Bronchial epithelial cell (primary cell): ENCODE measurements at regions not wholly inside any gene's neighbourhood (a gene's known extent, or its start where the extent isn't known, plus 50 kb on each side); places are given as distances from the start of the nearest gene placed in this dataset.

Experiments
- DNase-seq: peaks from one replicate; pipeline ENCODE4 v3.0.0-alpha.2; 2010; ENCODE audit warnings: low read depth
- FAIRE-seq: peaks from 2 replicates; lab custom pipeline; 2011; peaks lifted over from hg19 to GRCh38; lab: Jason Lieb, UNC
- H3K27me3 ChIP-seq: 2 replicates; pipeline ENCODE4 v1.5.1; 2011; ENCODE audit warnings: low read length; ENCODE audit not compliant: control insufficient read depth, insufficient read depth
- H3K36me3 ChIP-seq: 2 replicates; pipeline ENCODE4 v1.5.1; 2011; ENCODE audit warnings: low read length; ENCODE audit not compliant: control insufficient read depth, insufficient read depth
- H3K4me3 ChIP-seq: 2 replicates; pipeline ENCODE4 v1.5.1; 2011; ENCODE audit warnings: mild to moderate bottlenecking, low read depth, low read length, control low read depth
- TF ChIP-seq, protein P1 (sequence below): IDR thresholded peaks from 2 replicates; pipeline ENCODE4 v1.5.1; 2011; ENCODE audit warnings: mild to moderate bottlenecking, moderate library complexity, low read length, control low read depth, inconsistent platforms; ENCODE audit not compliant: insufficient read depth, severe bottlenecking

DNA sequence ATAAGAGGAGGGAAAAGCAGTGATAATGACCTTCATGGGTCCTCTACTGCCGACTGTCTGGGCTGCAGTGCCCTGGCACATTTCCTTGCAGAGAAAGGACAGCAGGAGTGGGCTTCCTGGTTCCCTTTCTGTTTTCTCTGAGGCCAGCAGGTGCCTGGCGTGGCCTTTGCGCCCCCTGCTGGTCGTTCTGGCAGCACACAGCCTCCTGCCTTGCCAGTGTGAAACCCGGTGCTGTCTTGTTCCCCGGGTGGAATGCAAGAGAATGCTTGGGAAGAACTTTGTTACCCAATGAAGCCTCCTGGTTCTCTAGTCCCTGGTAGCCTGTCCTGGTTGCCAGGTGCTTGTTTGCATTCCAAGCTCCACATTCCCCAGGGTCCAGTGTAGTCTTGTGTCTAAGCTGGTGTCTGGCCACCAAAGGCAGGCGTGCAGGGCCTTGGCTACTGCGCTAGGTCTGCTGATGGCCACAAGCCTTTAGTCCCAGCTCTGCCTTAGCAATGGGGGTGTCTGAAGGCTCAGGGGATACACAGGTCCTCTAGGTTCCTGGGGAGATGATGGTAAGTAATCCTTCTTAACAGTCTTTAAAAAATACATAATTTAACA, 1392.4 kb upstream of the TMEM132C start:
- Histone ChIP-seq H3K27me3 (no peaks in the 10 kb centered on the region), H3K36me3 (no peaks in the 10 kb centered on the region), H3K4me3 (no peak overlapping the region)
- FAIRE-seq (peak; percentile 55), DNase-seq (no peak)
- TF ChIP-seq, protein P1, sequence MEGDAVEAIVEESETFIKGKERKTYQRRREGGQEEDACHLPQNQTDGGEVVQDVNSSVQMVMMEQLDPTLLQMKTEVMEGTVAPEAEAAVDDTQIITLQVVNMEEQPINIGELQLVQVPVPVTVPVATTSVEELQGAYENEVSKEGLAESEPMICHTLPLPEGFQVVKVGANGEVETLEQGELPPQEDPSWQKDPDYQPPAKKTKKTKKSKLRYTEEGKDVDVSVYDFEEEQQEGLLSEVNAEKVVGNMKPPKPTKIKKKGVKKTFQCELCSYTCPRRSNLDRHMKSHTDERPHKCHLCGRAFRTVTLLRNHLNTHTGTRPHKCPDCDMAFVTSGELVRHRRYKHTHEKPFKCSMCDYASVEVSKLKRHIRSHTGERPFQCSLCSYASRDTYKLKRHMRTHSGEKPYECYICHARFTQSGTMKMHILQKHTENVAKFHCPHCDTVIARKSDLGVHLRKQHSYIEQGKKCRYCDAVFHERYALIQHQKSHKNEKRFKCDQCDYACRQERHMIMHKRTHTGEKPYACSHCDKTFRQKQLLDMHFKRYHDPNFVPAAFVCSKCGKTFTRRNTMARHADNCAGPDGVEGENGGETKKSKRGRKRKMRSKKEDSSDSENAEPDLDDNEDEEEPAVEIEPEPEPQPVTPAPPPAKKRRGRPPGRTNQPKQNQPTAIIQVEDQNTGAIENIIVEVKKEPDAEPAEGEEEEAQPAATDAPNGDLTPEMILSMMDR = peak; percentile 60

DNA sequence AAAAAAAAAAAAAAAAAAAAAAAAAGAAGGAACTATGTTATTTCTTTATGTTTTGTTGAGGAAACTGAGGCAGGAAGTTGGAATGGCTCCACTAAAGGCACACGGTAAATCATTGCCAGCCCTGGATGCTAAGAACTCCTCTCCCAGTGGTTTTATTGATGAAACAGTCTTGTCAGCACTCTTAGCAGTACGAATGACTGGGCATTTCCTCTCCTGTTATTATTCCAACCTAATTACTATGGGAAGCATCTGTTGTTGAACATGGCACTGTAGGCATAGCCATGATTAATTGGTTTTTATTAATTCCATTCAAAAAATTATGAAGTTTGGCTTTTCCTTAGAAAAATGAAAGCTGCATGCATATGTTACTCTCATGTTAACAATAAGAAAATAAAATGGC, 1387.1 kb upstream of the TMEM132C start:
- no peak for FAIRE-seq
- no peak for DNase-seq
- no peak overlapping the region for H3K4me3 ChIP-seq

DNA sequence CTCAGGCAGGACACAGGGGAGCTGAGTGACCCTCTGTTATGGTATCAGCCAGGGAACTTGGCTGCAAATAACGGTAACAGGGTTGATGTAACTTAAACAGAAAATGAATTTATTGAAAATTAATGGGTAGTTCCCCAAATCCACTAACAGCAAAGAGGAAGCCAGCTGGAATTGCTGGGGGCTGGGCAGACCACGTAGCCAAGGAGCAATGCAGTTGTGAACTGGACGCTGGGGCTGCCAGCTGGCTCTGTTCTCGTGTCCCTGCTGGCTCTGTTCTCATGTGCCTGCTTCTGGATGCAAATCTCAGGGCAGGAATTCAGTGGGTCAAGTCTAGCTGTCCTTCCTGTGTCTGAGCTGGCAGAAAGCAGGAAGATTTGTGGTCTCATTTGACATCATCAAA, 1383.3 kb upstream of the TMEM132C start:
- DNase-seq (no peak), FAIRE-seq (no peak)
- Histone ChIP-seq H3K27me3 (no peaks in the 10 kb centered on the region), H3K36me3 (no peaks in the 10 kb centered on the region), H3K4me3 (no peak overlapping the region)
- TF ChIP-seq, protein P1 = no peak

More for the DNA sequence above, 1387.1 kb upstream of the TMEM132C start:
- TF ChIP-seq, protein P1 = no peak
- H3K27me3 ChIP-seq = no peaks in the 10 kb centered on the region
- no peaks in the 10 kb centered on the region for H3K36me3 ChIP-seq

DNA sequence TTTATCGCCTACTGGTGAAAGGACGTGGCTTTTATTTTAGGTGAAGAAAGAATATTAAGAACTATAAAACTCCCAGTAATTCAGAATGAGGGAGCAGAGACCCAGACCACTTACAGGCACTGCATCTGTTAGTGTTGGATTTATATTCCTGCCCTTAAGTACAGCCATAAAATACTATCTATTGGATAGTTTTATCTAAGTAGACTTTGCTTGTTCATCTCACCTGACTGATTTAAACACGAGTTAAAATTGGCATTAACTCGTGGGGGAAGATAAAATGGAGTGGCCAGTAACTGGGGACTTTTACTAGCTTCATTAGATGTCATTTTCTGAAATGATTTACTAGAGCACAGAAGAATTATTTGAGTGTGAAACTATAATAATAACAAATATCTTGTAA, 1377.5 kb upstream of the TMEM132C start:
- FAIRE-seq (no peak), DNase-seq (no peak)
- Histone ChIP-seq H3K36me3 (no peaks in the 10 kb centered on the region), H3K27me3 (no peaks in the 10 kb centered on the region), H3K4me3 (no peak overlapping the region)
- TF ChIP-seq, protein P1 = no peak

DNA sequence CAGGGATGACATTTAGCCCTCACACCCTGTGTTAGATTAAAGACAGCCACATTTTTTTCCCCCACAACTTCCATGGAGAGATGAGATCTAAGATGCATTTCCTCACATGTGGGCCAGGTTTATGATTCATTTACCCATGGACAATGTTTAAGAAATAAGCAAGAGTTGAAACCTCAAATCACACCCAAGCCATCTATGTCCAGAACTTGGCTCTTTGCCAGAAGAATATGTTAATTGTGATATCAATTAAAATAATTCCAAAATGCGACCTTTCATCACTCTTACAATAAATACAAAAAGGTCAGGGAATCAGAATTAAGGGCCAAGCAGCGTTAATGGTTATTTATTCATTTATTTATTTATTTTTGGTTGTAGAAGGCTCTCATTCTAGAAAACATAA, 1376.9 kb upstream of the TMEM132C start:
- DNase-seq (no peak), FAIRE-seq (no peak)
- Histone ChIP-seq H3K4me3 (no peak overlapping the region), H3K36me3 (no peaks in the 10 kb centered on the region), H3K27me3 (no peaks in the 10 kb centered on the region)
- TF ChIP-seq, protein P1 = no peak

DNA sequence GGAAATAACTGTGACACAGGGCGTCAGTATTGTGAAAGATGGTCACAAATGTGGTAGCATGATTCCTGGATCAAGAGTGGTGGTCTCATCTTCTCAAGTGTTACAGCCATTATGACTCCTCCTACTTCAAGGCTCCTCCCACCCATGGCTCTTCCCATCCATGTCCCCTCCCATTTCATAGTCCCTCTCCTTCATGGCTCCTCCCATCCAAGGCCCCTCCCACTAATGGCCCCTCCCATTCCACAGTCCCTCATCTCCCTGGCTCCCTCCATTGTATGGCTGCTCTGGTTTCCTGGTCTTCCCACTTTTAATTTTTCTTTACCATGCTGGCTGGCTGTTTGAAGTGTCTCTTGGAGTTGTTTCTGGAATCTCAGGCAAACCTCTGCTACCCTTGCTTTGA, 1375.2 kb upstream of the TMEM132C start:
- H3K36me3 ChIP-seq = no peaks in the 10 kb centered on the region
- H3K4me3 ChIP-seq = no peak overlapping the region
- TF ChIP-seq, protein P1 = no peak
- no peaks in the 10 kb centered on the region for H3K27me3 ChIP-seq
- FAIRE-seq (no peak), DNase-seq (no peak)
